PC-9 (cell line): ENCODE measurements at regions not wholly inside any gene's neighbourhood (a gene's known extent, or its start where the extent isn't known, plus 50 kb on each side); places are given as distances from the start of the nearest gene placed in this dataset.

ENCODE experiments used
- BruUV-seq: library from RNA; stranded (reverse); fragments of 400-500 nt; replicated peaks from 2 replicates; lab custom pipeline; 2021; lab: Mats Ljungman, UMichigan
- CTCF ChIA-PET: fragments of 300-600 bp; sonication (Branson Sonifier 250); formaldehyde crosslinking; loops from one replicate; lab custom pipeline; 2022; ENCODE audit warnings: antibody characterized with exemption; lab: Charles Lee
- POLR2A ChIA-PET: fragments of 300-600 bp; sonication (Branson Sonifier 250); formaldehyde crosslinking; loops from one replicate; lab custom pipeline; 2022; ENCODE audit warnings: antibody characterized with exemption; ENCODE audit not compliant: unreplicated experiment; lab: Charles Lee
- DNase-seq, 2 experiments: peaks; one replicate each; pipeline versions ENCODE4 v3.0.0 to v3.0.0-alpha.2; 2015 to 2022; ENCODE audit warnings: mixed read lengths in 1 of 2
- H2AFZ ChIP-seq: fragments of 200-600 bp; sonication (generic); 2 replicates; pipeline ENCODE4 v1.8.1; 2017; ENCODE audit warnings: antibody characterized with exemption
- H3F3A ChIP-seq: fragments of 200-600 bp; sonication (generic); 2 replicates; pipeline ENCODE4 v1.8.1; 2017; ENCODE audit warnings: antibody characterized with exemption, mild to moderate bottlenecking, low read depth; ENCODE audit not compliant: insufficient read depth
- H3K27ac ChIP-seq: fragments of 200-600 bp; sonication (generic); 2 replicates; pipeline ENCODE4 v1.6.1; 2016; ENCODE audit warnings: mixed run types
- H3K27me3 ChIP-seq: fragments of 200-600 bp; sonication (generic); 2 replicates; pipeline ENCODE4 v1.6.1; 2016; ENCODE audit warnings: low read depth, mixed run types; ENCODE audit not compliant: insufficient read depth
- H3K36me3 ChIP-seq: fragments of 200-600 bp; sonication (generic); 2 replicates; pipeline ENCODE4 v1.6.1; 2016; ENCODE audit warnings: low read depth, mixed run types
- H3K4me1 ChIP-seq: fragments of 200-600 bp; sonication (generic); replicated peaks from 2 replicates; pipeline ENCODE4 v1.6.1; 2016; ENCODE audit warnings: mixed run types; ENCODE audit not compliant: insufficient read depth
- H3K4me2 ChIP-seq: fragments of 200-600 bp; sonication (generic); 2 replicates; pipeline ENCODE4 v1.6.1; 2017; ENCODE audit warnings: mixed run types
- H3K4me3 ChIP-seq: fragments of 200-600 bp; sonication (generic); 2 replicates; pipeline ENCODE4 v1.6.1; 2016; ENCODE audit warnings: mixed run types
- H3K79me2 ChIP-seq: fragments of 200-600 bp; sonication (generic); 2 replicates; pipeline ENCODE4 v1.6.1; 2017; ENCODE audit warnings: low read depth, mixed run types
- H3K9me2 ChIP-seq: fragments of 200-600 bp; sonication (generic); 2 replicates; pipeline ENCODE4 v1.8.1; 2017; ENCODE audit warnings: mild to moderate bottlenecking; ENCODE audit not compliant: insufficient read depth
- H3K9me3 ChIP-seq: fragments of 200-600 bp; sonication (generic); 2 replicates; pipeline ENCODE4 v1.8.1; 2016; ENCODE audit warnings: low read depth; ENCODE audit not compliant: insufficient read depth
- H4K20me1 ChIP-seq: fragments of 200-600 bp; sonication (generic); 2 replicates; pipeline ENCODE4 v1.8.1; 2017; ENCODE audit not compliant: insufficient read depth
- CTCF ChIP-seq: fragments of 200-600 bp; sonication (generic); conservative IDR thresholded peaks from 2 replicates; pipeline ENCODE4 v1.6.1; 2017; ENCODE audit warnings: mixed run types, antibody characterized with exemption, mild to moderate bottlenecking, moderate library complexity
- EZH2 ChIP-seq: fragments of 200-600 bp; sonication (generic); IDR thresholded peaks from 2 replicates; pipeline ENCODE4 v1.8.0; 2017; ENCODE audit warnings: antibody characterized with exemption, low read depth
- intact Hi-C: fragments of 100-400 bp; cut with micrococcal nuclease; formaldehyde crosslinking; loops from one replicate; pipeline ENCODE4 v1.10.0; 2022; ENCODE audit not compliant: unreplicated experiment

GRCh38 chr22:49634006-49634772 lies 193.5 kb downstream of the BRD1 start:
- POLR2A ChIA-PET: no interaction called here
- H4K20me1 ChIP-seq: peaks cover 24% of the 10 kb centered on the region
- CTCF ChIA-PET: interaction anchor here (0.6 kb wide), 1 partner anchor 438 kb away, joined by 14 read pairs; no protein-coding TSS in a partner anchor
- no peak overlapping the region for H3K27ac ChIP-seq
- no peak overlapping the region for H2AFZ ChIP-seq
- H3K9me2 ChIP-seq: no peaks in the 10 kb centered on the region
- H3K79me2 ChIP-seq: no peaks in the 10 kb centered on the region
- no peaks in the 10 kb centered on the region for H3K36me3 ChIP-seq
- no peak for DNase-seq
- no TSS peak for BruUV-seq
- no peaks in the 10 kb centered on the region for H3K9me3 ChIP-seq
- intact Hi-C loops: no loop called here
- no peak overlapping the region for H3K4me2 ChIP-seq
- TF ChIP-seq CTCF: no peak
- no peak for TF ChIP-seq EZH2
- no peaks in the 10 kb centered on the region for H3K4me1 ChIP-seq
- peaks cover 90% of the 10 kb centered on the region for H3K27me3 ChIP-seq
- no peak overlapping the region for H3K4me3 ChIP-seq
- H3F3A ChIP-seq: no peaks in the 10 kb centered on the region

- no peak for TF ChIP-seq EZH2
- no peak for TF ChIP-seq CTCF
- CTCF ChIA-PET: no interaction called here
- intact Hi-C loops: no loop called here
Measured at GRCh38 chr22:49633010-49633324, 194.7 kb downstream of the BRD1 start.

GRCh38 chr22:49632199-49633009 lies 195.3 kb downstream of the BRD1 start:
- Histone ChIP-seq H3K36me3 (no peaks in the 10 kb centered on the region), H3K4me2 (no peak overlapping the region), H3K4me3 (no peak overlapping the region), H3K9me3 (no peaks in the 10 kb centered on the region), H3K27ac (no peak overlapping the region), H3K79me2 (no peaks in the 10 kb centered on the region), H4K20me1 (peaks cover 30% of the 10 kb centered on the region), H3K9me2 (no peaks in the 10 kb centered on the region), H2AFZ (no peak overlapping the region), H3F3A (no peaks in the 10 kb centered on the region), H3K27me3 (peaks cover 90% of the 10 kb centered on the region), H3K4me1 (no peaks in the 10 kb centered on the region)
- BruUV-seq: no TSS peak
- ChIA-PET CTCF (no interaction called here), POLR2A (no interaction called here)
- DNase-seq: peak in 1 of 2 experiments; percentile 57
- intact Hi-C loops: no loop called here
- TF ChIP-seq EZH2 (no peak), CTCF (peak; percentile 78)

More at GRCh38 chr22:49633010-49633324, 194.7 kb downstream of the BRD1 start:
- Histone ChIP-seq H3K4me1 (no peaks in the 10 kb centered on the region), H4K20me1 (peaks cover 27% of the 10 kb centered on the region), H3K9me3 (no peaks in the 10 kb centered on the region), H3F3A (no peaks in the 10 kb centered on the region), H3K79me2 (no peaks in the 10 kb centered on the region), H3K4me3 (no peak overlapping the region), H3K36me3 (no peaks in the 10 kb centered on the region), H2AFZ (no peak overlapping the region), H3K27ac (no peak overlapping the region), H3K27me3 (peaks cover 90% of the 10 kb centered on the region), H3K4me2 (no peak overlapping the region), H3K9me2 (no peaks in the 10 kb centered on the region)
- no TSS peak for BruUV-seq
- POLR2A ChIA-PET: no interaction called here
- DNase-seq: no peak
